Natural killer cell (primary cell): ENCODE measurements at regions not wholly inside any gene's neighbourhood (a gene's known extent, or its start where the extent isn't known, plus 50 kb on each side); places are given as distances from the start of the nearest gene placed in this dataset.
"Not testable (repeated sequence)": the region's sequence is repeated elsewhere in the genome, so short reads cannot be mapped to it uniquely, and the experiment has no call there.

Source experiments
- ATAC-seq, 3 donors: fragments of 150-1000 bp in 2 of 3; fragments of 200-7000 bp in 1 of 3; cut with Tn5 transposase; 1 replicate in 1 of 3; 2 replicates in 2 of 3; pipeline ENCODE4 v1.10.0; 2021; ENCODE audit warnings: mild to moderate bottlenecking in 2 of 3, moderate library complexity in 2 of 3
- DNase-seq, 2 donors: peaks; one replicate each; pipeline versions ENCODE4 v3.0.0 to v3.0.0-alpha.2; 2013 to 2021; ENCODE audit warnings: mixed read lengths in 1 of 2
- H3K27ac ChIP-seq: one replicate; pipeline ENCODE4 v1.5.1; 2013; ENCODE audit warnings: mild to moderate bottlenecking, low read length
- H3K27me3 ChIP-seq: one replicate; pipeline ENCODE4 v1.6.1; 2013; ENCODE audit warnings: low read length; ENCODE audit not compliant: control insufficient read depth, insufficient read depth
- H3K36me3 ChIP-seq: one replicate; pipeline ENCODE4 v1.6.1; 2013; ENCODE audit warnings: low read length; ENCODE audit not compliant: control insufficient read depth, insufficient read depth
- H3K4me1 ChIP-seq: one replicate; pipeline ENCODE4 v1.6.1; 2013; ENCODE audit warnings: low read length; ENCODE audit not compliant: control insufficient read depth, insufficient read depth
- H3K4me3 ChIP-seq: one replicate; pipeline ENCODE4 v1.5.1; 2013; ENCODE audit warnings: low read length
- H3K9me3 ChIP-seq: one replicate; pipeline ENCODE4 v1.6.1; 2013; ENCODE audit warnings: low read length; ENCODE audit not compliant: control insufficient read depth, insufficient read depth
- H3K27ac Mint-ChIP-seq, 2 donors: one replicate each; pipeline ENCODE4 v1.8.0; 2022; ENCODE audit warnings: mild to moderate bottlenecking in 2 of 2, mixed read lengths in 2 of 2, moderate library complexity in 1 of 2
- H3K27me3 Mint-ChIP-seq, 2 donors: one replicate each; pipeline ENCODE4 v1.8.0; 2022; ENCODE audit warnings: low read depth in 2 of 2, mixed read lengths in 2 of 2
- H3K36me3 Mint-ChIP-seq: one replicate; pipeline ENCODE4 v1.8.0; 2022; ENCODE audit warnings: mixed read lengths
- H3K4me1 Mint-ChIP-seq, 2 donors: one replicate each; pipeline ENCODE4 v1.8.0; 2022; ENCODE audit warnings: mixed read lengths in 2 of 2
- H3K4me3 Mint-ChIP-seq: one replicate; pipeline ENCODE4 v1.8.0; 2022; ENCODE audit warnings: mild to moderate bottlenecking, moderate library complexity, mixed read lengths
- H3K9me3 Mint-ChIP-seq, 2 donors: one replicate each; pipeline ENCODE4 v1.8.0; 2022; ENCODE audit warnings: mixed read lengths in 2 of 2
- CTCF ChIP-seq: fragments of 200-600 bp; IDR thresholded peaks from one replicate; pipeline ENCODE4 v1.8.0; 2022; ENCODE audit warnings: antibody characterized with exemption
- WGBS: methylation state at CpG from one replicate; pipeline ENCODE4 v1.1.7; 2013; ENCODE audit warnings: missing lambda C conversion rate; ENCODE audit not compliant: insufficient coverage; 5-methylcytosine and 5-hydroxymethylcytosine counted together
- intact Hi-C: fragments of 100-400 bp; cut with micrococcal nuclease; formaldehyde crosslinking; loops from one replicate; pipeline ENCODE4 v1.14.2; 2022

GRCh38 chr11:71638801-71639519, 56.3 kb upstream of the KRTAP5-11 start:
- H3K4me3 ChIP-seq, H3K4me1 ChIP-seq, H3K27ac ChIP-seq, H3K4me1 Mint-ChIP-seq, H3K9me3 ChIP-seq, H3K36me3 Mint-ChIP-seq, H3K36me3 ChIP-seq, H3K27ac Mint-ChIP-seq, intact Hi-C loops, H3K9me3 Mint-ChIP-seq, H3K27me3 ChIP-seq: not testable (repeated sequence)
- peak in 1 of 3 donors; percentile 66 for ATAC-seq
- WGBS = 11% methylated on average over 43 of the region's 48 CpGs
- peak; percentile 67 for TF ChIP-seq CTCF
- peak overlapping the region; percentile 73 for H3K4me3 Mint-ChIP-seq
- DNase-seq = peak; percentile 67 to 79
- H3K27me3 Mint-ChIP-seq = peaks cover 13 to 22% of the 10 kb centered on the region in 2 donors

GRCh38 chr11:71639520-71639849, 56.8 kb upstream of the KRTAP5-11 start:
- H3K36me3 ChIP-seq, H3K4me1 Mint-ChIP-seq, H3K4me1 ChIP-seq, intact Hi-C loops, DNase-seq, H3K9me3 ChIP-seq, H3K27me3 ChIP-seq, H3K9me3 Mint-ChIP-seq, H3K4me3 ChIP-seq, H3K27ac ChIP-seq, H3K36me3 Mint-ChIP-seq, H3K27ac Mint-ChIP-seq, ATAC-seq: not testable (repeated sequence)
- Mint-ChIP-seq H3K27me3 (peaks cover 13 to 22% of the 10 kb centered on the region in 2 donors), H3K4me3 (peak overlapping the region; percentile 53)
- peak; percentile 12 for TF ChIP-seq CTCF
- under 1% methylated on average over 20 of the region's 32 CpGs for WGBS

- H3K27ac Mint-ChIP-seq, H3K36me3 ChIP-seq, H3K4me1 Mint-ChIP-seq, H3K4me1 ChIP-seq, intact Hi-C loops, H3K4me3 ChIP-seq, H3K36me3 Mint-ChIP-seq, H3K9me3 ChIP-seq, H3K27ac ChIP-seq, H3K27me3 ChIP-seq, ATAC-seq, H3K9me3 Mint-ChIP-seq: not testable (repeated sequence)
- peak in 1 of 2 donors; percentile 2 for DNase-seq
- peaks cover 16 to 21% of the 10 kb centered on the region in 2 donors for H3K27me3 Mint-ChIP-seq
- peak overlapping the region; percentile 53 for H3K4me3 Mint-ChIP-seq
- 0% methylated on average over 7 of the region's 19 CpGs for WGBS
These were observed 57.2 kb upstream of the KRTAP5-11 start for GRCh38 chr11:71639916-71640315.

- H3K27me3 ChIP-seq, H3K27ac Mint-ChIP-seq, intact Hi-C loops, H3K9me3 ChIP-seq, H3K4me1 Mint-ChIP-seq, ATAC-seq, H3K4me3 ChIP-seq, H3K9me3 Mint-ChIP-seq, H3K27me3 Mint-ChIP-seq, DNase-seq, H3K36me3 ChIP-seq, H3K36me3 Mint-ChIP-seq, H3K4me3 Mint-ChIP-seq, H3K4me1 ChIP-seq, H3K27ac ChIP-seq: not testable (repeated sequence)
- 92% methylated on average over 5 of the region's 5 CpGs for WGBS
These were observed 64.4 kb upstream of the KRTAP5-11 start for GRCh38 chr11:71647078-71647477.

- DNase-seq, H3K27ac Mint-ChIP-seq, intact Hi-C loops: not testable (repeated sequence)
These were observed 70.3 kb upstream of the KRTAP5-11 start for GRCh38 chr11:71652998-71653397.

GRCh38 chr11:71654423-71654822, 71.7 kb upstream of the KRTAP5-11 start:
- H3K27me3 ChIP-seq, H3K27me3 Mint-ChIP-seq, H3K27ac ChIP-seq, H3K4me1 Mint-ChIP-seq, H3K36me3 Mint-ChIP-seq, H3K4me3 Mint-ChIP-seq, intact Hi-C loops, ATAC-seq, H3K9me3 Mint-ChIP-seq, H3K36me3 ChIP-seq, H3K4me1 ChIP-seq, H3K9me3 ChIP-seq, DNase-seq, H3K4me3 ChIP-seq, H3K27ac Mint-ChIP-seq: not testable (repeated sequence)
- WGBS = 93% methylated on average over 2 of the region's 3 CpGs

More at GRCh38 chr11:71652998-71653397, 70.3 kb upstream of the KRTAP5-11 start:
- WGBS = 30% methylated on average over 2 of the region's 5 CpGs
- H3K27me3 ChIP-seq, H3K4me3 Mint-ChIP-seq, H3K36me3 ChIP-seq, H3K27me3 Mint-ChIP-seq, H3K4me1 Mint-ChIP-seq, H3K4me3 ChIP-seq, H3K9me3 Mint-ChIP-seq, H3K36me3 Mint-ChIP-seq, H3K27ac ChIP-seq, ATAC-seq, H3K9me3 ChIP-seq, H3K4me1 ChIP-seq: not testable (repeated sequence)

- H3K36me3 ChIP-seq, H3K27me3 Mint-ChIP-seq, intact Hi-C loops, H3K27ac Mint-ChIP-seq, ATAC-seq, H3K9me3 ChIP-seq, H3K27ac ChIP-seq, H3K4me3 Mint-ChIP-seq, H3K4me3 ChIP-seq, H3K4me1 ChIP-seq, H3K4me1 Mint-ChIP-seq, H3K27me3 ChIP-seq, H3K9me3 Mint-ChIP-seq, H3K36me3 Mint-ChIP-seq, DNase-seq: not testable (repeated sequence)
- WGBS = 90% methylated on average over 4 of the region's 7 CpGs
These were observed 72.4 kb upstream of the KRTAP5-11 start for GRCh38 chr11:71655041-71655440.
